DOHH2 (cell line): ENCODE measurements at regions not wholly inside any gene's neighbourhood (a gene's known extent, or its start where the extent isn't known, plus 50 kb on each side); places are given as distances from the start of the nearest gene placed in this dataset.

ENCODE experiments used
- CTCF ChIP-seq: fragments of 200-600 bp; sonication (generic); IDR thresholded peaks from one replicate; pipeline ENCODE4 v1.5.1; 2014; ENCODE audit warnings: antibody characterized with exemption, mild to moderate bottlenecking, low read depth, low read length; ENCODE audit not compliant: poor library complexity, severe bottlenecking
- EZH2phosphoT487 ChIP-seq: fragments of 200-600 bp; sonication (generic); IDR thresholded peaks from 2 replicates; pipeline ENCODE4 v1.6.1; 2017; ENCODE audit warnings: borderline replicate concordance, mild to moderate bottlenecking, antibody characterized with exemption, low read length, moderate library complexity, mixed read lengths

GRCh38 chr5:56587381-56588130, 227.8 kb upstream of the MAP3K1 start:
- TF ChIP-seq CTCF (no peak), EZH2phosphoT487 (no peak)
